NCI-H1092 (cell line): ENCODE measurements at regions not wholly inside any gene's neighbourhood (a gene's known extent, or its start where the extent isn't known, plus 50 kb on each side); places are given as distances from the start of the nearest gene placed in this dataset.

Experiments used
- DNase-seq: peaks from one replicate; lab custom pipeline; 2025; lab: John Stamatoyannopoulos, UW

GRCh38 chr15:95497634-95498033 is 832.9 kb upstream of the NR2F2 start:
- no peak for DNase-seq

GRCh38 chr15:95498961-95499360 is 831.5 kb upstream of the NR2F2 start:
- no peak for DNase-seq

- no peak for DNase-seq
These were observed 831.1 kb upstream of the NR2F2 start for GRCh38 chr15:95499397-95499796.

GRCh38 chr15:95501865-95502264 is 828.6 kb upstream of the NR2F2 start:
- DNase-seq, result no peak

GRCh38 chr15:95503107-95503506 is 827.4 kb upstream of the NR2F2 start:
- DNase-seq, result no peak

GRCh38 chr15:95503640-95504225 is 826.8 kb upstream of the NR2F2 start:
- no peak for DNase-seq

GRCh38 chr15:95511671-95512070 is 818.8 kb upstream of the NR2F2 start:
- no peak for DNase-seq

- no peak for DNase-seq
These were observed 817.6 kb upstream of the NR2F2 start for GRCh38 chr15:95512906-95513305.

- no peak for DNase-seq
These were observed 810.6 kb upstream of the NR2F2 start for GRCh38 chr15:95519887-95520286.

- no peak for DNase-seq
These were observed 810.0 kb upstream of the NR2F2 start for GRCh38 chr15:95520511-95520910.

GRCh38 chr15:95520922-95521321 is 809.6 kb upstream of the NR2F2 start:
- DNase-seq, result no peak

- no peak for DNase-seq
These were observed 808.0 kb upstream of the NR2F2 start for GRCh38 chr15:95522533-95522932.

- no peak for DNase-seq
These were observed 801.6 kb upstream of the NR2F2 start for GRCh38 chr15:95528920-95529319.

- no peak for DNase-seq
These were observed 793.9 kb upstream of the NR2F2 start for GRCh38 chr15:95536638-95537037.

- no peak for DNase-seq
These were observed 791.8 kb upstream of the NR2F2 start for GRCh38 chr15:95538693-95539092.

- DNase-seq, result no peak
These were observed 789.2 kb upstream of the NR2F2 start for GRCh38 chr15:95541301-95541700.

- no peak for DNase-seq
These were observed 781.2 kb upstream of the NR2F2 start for GRCh38 chr15:95549168-95549738.

GRCh38 chr15:95550702-95551101 is 779.8 kb upstream of the NR2F2 start:
- DNase-seq, result no peak

- no peak for DNase-seq
These were observed 774.3 kb upstream of the NR2F2 start for GRCh38 chr15:95556225-95556624.

- DNase-seq, result no peak
These were observed 773.7 kb upstream of the NR2F2 start for GRCh38 chr15:95556866-95557225.

GRCh38 chr15:95557226-95558046 is 773.1 kb upstream of the NR2F2 start:
- no peak for DNase-seq

GRCh38 chr15:95558131-95558530 is 772.4 kb upstream of the NR2F2 start:
- DNase-seq, result no peak

GRCh38 chr15:95558916-95559315 is 771.6 kb upstream of the NR2F2 start:
- DNase-seq, result no peak
